ENCODE measurements at regions not wholly inside any gene's neighbourhood (a gene's known extent, or its start where the extent isn't known, plus 50 kb on each side); places are given as distances from the start of the nearest gene placed in this dataset.

DNA sequence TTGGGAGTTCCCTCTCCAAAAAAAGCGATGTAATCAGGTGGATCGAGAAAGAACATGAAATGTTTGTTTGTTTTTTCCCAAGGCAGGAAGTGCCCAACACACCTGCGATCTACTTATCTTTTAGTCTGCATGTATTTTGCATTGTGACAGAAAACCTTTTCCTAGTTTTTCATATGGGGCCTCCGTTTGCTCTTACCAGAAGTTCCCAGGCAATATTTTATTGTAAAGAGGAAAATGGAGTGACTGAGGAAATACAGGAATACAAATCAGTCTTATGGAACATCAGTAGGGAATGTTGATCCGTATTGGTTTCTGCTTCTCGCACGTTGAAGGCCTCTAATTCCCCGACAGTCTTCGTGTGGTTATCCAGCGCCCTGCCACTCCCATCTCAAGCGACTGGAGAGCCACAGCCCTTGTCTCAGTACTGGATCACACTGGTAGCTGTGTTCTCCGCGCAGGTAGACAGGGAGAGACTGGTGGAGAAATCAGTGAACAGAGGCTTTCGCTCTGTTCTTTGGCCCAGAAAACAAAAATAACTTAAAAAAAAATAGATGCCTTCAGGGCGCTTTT is 107.4 kb downstream of the TRIM27 start:
- Histone ChIP-seq H3K4me1 (ENCODE audit: control insufficient read depth in 2 of 3, insufficient read depth in 2 of 3, low read depth in 1 of 3, low read length in 3 of 3) (no peaks in the 10 kb centered on the region), H3K27me3 (ENCODE audit: control insufficient read depth, insufficient read depth, low read length) (peaks cover 76% of the 10 kb centered on the region), H3K27ac (ENCODE audit: low read depth in 2 of 2, low read length in 2 of 2) (no peak overlapping the region), H3K4me3 (ENCODE audit: low read length in 3 of 3) (no peak overlapping the region), H3K9ac (ENCODE audit: low read length in 3 of 3) (no peak overlapping the region), H3K36me3 (ENCODE audit: control insufficient read depth in 2 of 3, insufficient read depth in 3 of 3, low read length in 3 of 3) (no peaks in the 10 kb centered on the region), H3K9me3 (ENCODE audit: control insufficient read depth in 2 of 3, insufficient read depth in 1 of 3, low read length in 3 of 3) (no peaks in the 10 kb centered on the region)
- DNase-seq (no peak), FAIRE-seq (no peak)
- intact Hi-C loops (cut with DNase I), result no loop called here
- TF ChIP-seq, protein P1, sequence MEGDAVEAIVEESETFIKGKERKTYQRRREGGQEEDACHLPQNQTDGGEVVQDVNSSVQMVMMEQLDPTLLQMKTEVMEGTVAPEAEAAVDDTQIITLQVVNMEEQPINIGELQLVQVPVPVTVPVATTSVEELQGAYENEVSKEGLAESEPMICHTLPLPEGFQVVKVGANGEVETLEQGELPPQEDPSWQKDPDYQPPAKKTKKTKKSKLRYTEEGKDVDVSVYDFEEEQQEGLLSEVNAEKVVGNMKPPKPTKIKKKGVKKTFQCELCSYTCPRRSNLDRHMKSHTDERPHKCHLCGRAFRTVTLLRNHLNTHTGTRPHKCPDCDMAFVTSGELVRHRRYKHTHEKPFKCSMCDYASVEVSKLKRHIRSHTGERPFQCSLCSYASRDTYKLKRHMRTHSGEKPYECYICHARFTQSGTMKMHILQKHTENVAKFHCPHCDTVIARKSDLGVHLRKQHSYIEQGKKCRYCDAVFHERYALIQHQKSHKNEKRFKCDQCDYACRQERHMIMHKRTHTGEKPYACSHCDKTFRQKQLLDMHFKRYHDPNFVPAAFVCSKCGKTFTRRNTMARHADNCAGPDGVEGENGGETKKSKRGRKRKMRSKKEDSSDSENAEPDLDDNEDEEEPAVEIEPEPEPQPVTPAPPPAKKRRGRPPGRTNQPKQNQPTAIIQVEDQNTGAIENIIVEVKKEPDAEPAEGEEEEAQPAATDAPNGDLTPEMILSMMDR (IDR thresholded peaks at IDR 0.05; ENCODE audit: borderline replicate concordance, extremely low read depth, insufficient read depth), result no peak

DNA sequence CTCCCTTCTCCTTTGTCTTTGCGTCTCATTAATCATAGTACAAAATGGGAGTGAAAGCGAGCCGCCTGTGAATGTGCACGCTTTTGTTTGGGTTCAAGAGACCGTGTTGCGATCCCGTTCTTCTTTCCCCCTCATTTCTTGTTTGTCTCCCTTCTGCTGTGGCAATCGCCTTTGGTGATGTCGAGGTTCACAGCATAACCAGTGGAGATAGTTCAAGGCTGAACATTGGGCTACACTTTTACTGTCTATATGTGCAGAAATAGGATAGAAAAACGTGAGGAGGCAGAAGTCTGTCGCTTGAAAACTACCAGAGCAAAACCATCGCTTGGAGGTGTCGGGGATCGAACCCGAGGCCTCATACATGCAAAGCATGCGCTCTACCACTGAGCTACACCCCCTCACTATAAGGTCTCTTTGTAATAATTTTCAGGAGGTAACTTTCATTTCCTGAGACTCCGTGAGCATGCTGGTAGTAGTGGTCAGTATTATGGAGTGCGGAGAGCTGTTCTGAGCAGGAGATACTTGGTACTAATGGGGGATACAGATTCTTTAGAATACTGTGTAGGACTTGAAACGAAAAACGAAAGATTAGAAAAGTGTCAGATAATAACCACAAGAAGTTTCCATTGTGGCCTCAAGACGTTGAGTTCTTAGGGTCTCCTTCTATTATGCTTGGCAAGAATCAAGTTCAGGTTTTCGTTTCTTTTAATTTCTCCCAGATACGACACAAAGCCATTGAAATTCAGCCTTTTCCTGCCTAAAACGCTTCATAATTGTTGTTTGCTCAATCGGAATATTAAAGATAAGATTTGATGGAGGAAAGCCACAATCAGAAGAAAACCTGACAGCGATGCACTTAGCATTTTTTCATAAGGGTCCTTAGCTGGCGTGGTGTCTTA is 106.6 kb downstream of the TRIM27 start:
- H3K36me3 ChIP-seq (ENCODE audit: control insufficient read depth in 2 of 3, insufficient read depth in 3 of 3, low read length in 3 of 3), result no peaks in the 10 kb centered on the region
- H3K9ac ChIP-seq (ENCODE audit: low read length in 3 of 3), result no peak overlapping the region
- TF ChIP-seq, protein P1 (IDR thresholded peaks at IDR 0.05; ENCODE audit: borderline replicate concordance, extremely low read depth, insufficient read depth), result no peak
- peak in 1 of 5 donors; percentile 10 for DNase-seq
- H3K27me3 ChIP-seq (ENCODE audit: control insufficient read depth, insufficient read depth, low read length), result peaks cover 73% of the 10 kb centered on the region
- no peaks in the 10 kb centered on the region for H3K4me1 ChIP-seq (ENCODE audit: control insufficient read depth in 2 of 3, insufficient read depth in 2 of 3, low read depth in 1 of 3, low read length in 3 of 3)
- H3K9me3 ChIP-seq (ENCODE audit: control insufficient read depth in 2 of 3, insufficient read depth in 1 of 3, low read length in 3 of 3), result no peaks in the 10 kb centered on the region
- H3K27ac ChIP-seq (ENCODE audit: low read depth in 2 of 2, low read length in 2 of 2), result no peak overlapping the region
- intact Hi-C loops (cut with DNase I), result no loop called here
- no peak for FAIRE-seq
- no peak overlapping the region for H3K4me3 ChIP-seq (ENCODE audit: low read length in 3 of 3)

DNA sequence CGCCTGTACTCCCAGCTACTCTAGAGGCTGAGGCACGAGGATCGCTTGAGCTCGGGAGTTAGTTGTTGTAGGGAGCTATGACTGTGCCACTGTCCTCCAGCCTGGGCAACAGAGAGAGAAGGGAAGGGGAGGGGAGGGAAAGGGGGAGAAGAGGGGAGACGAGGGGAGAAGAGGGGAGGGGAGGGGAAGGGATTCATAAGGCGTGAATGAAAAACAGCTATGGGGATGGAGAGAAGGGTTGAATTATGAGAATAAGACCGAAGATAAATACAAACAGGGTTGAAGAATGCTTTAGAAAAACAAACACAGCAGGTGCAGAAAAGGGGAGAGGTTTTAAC is 106.0 kb downstream of the TRIM27 start:
- peaks cover 67% of the 10 kb centered on the region for H3K27me3 ChIP-seq (ENCODE audit: control insufficient read depth, insufficient read depth, low read length)
- H3K27ac ChIP-seq (ENCODE audit: low read depth in 2 of 2, low read length in 2 of 2), result no peak overlapping the region
- H3K36me3 ChIP-seq (ENCODE audit: control insufficient read depth in 2 of 3, insufficient read depth in 3 of 3, low read length in 3 of 3), result no peaks in the 10 kb centered on the region
- intact Hi-C loops (cut with DNase I), result no loop called here
- H3K4me3 ChIP-seq (ENCODE audit: low read length in 3 of 3), result no peak overlapping the region
- no peaks in the 10 kb centered on the region for H3K4me1 ChIP-seq (ENCODE audit: control insufficient read depth in 2 of 3, insufficient read depth in 2 of 3, low read depth in 1 of 3, low read length in 3 of 3)
- no peaks in the 10 kb centered on the region for H3K9me3 ChIP-seq (ENCODE audit: control insufficient read depth in 2 of 3, insufficient read depth in 1 of 3, low read length in 3 of 3)
- no peak for FAIRE-seq
- H3K9ac ChIP-seq (ENCODE audit: low read length in 3 of 3), result no peak overlapping the region
- DNase-seq, result no peak
- TF ChIP-seq, protein P1 (IDR thresholded peaks at IDR 0.05; ENCODE audit: borderline replicate concordance, extremely low read depth, insufficient read depth), result no peak

Data from kidney (tissue), 13 donors.